ENCODE measurements at regions not wholly inside any gene's neighbourhood (a gene's known extent, or its start where the extent isn't known, plus 50 kb on each side); places are given as distances from the start of the nearest gene placed in this dataset.

DNA sequence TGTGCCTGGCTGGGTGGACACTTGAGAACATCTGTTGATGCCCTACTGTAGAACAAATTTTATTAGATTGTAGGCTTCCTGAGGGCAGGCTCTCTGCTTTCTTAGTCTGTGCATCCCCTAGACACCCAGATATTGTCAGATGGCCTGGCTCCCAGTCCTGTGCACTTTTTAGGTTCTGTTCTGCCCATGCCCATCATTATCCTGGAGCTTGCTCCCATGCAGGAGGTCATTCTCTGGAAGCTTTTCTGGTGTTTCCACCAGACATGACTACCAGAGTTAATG is 213.3 kb downstream of the MYCN start:
- TF ChIP-seq, protein P1, sequence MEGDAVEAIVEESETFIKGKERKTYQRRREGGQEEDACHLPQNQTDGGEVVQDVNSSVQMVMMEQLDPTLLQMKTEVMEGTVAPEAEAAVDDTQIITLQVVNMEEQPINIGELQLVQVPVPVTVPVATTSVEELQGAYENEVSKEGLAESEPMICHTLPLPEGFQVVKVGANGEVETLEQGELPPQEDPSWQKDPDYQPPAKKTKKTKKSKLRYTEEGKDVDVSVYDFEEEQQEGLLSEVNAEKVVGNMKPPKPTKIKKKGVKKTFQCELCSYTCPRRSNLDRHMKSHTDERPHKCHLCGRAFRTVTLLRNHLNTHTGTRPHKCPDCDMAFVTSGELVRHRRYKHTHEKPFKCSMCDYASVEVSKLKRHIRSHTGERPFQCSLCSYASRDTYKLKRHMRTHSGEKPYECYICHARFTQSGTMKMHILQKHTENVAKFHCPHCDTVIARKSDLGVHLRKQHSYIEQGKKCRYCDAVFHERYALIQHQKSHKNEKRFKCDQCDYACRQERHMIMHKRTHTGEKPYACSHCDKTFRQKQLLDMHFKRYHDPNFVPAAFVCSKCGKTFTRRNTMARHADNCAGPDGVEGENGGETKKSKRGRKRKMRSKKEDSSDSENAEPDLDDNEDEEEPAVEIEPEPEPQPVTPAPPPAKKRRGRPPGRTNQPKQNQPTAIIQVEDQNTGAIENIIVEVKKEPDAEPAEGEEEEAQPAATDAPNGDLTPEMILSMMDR (IDR thresholded peaks at IDR 0.05) = no peak
- no peak for TF ChIP-seq POLR2A (IDR thresholded peaks at IDR 0.05)

Measured in sigmoid colon (tissue), 3 donors.